ENCODE measurements at regions not wholly inside any gene's neighbourhood (a gene's known extent, or its start where the extent isn't known, plus 50 kb on each side); places are given as distances from the start of the nearest gene placed in this dataset.
A peak's percentile ranks its signal among the peaks of the same experiment; 100 is the strongest.
"Not testable (repeated sequence)": the region's sequence is repeated elsewhere in the genome, so short reads cannot be mapped to it uniquely, and the experiment has no call there.

DNA sequence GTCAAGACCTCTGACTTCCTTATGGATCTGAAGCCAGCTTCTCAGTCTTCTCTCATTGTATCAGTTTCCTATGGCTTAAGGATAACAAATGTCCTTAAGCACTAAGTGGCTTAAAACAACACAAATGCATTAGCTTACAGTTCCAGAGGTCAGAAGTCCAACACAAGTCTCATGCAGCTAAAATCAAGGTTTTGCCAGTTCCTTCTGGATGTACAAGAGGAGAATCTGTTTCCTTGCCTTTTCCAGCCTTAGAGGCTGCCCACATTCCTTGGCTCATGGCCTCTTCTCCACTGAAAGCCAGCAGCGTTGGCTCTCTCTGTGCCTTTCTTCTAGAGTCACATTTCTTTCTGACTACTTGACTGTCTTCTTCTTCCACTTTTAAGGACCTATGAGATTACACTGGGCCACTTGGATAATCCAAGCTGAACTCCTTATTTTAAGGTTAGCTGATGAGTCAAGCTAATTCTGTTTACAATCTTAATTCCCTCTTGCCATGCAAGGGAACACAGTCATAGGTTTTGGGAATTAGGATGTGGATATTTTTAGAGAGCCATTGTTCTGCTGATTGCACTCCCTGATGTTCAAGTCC is 179.0 kb downstream of the BCAS1 start:
- DNase-seq, result no peak

GRCh38 chr20:53890443-53891305 is 179.7 kb downstream of the BCAS1 start:
- DNase-seq, result no peak

- no peak for DNase-seq
Measured at GRCh38 chr20:53889411-53890148, 180.8 kb downstream of the BCAS1 start.

DNA sequence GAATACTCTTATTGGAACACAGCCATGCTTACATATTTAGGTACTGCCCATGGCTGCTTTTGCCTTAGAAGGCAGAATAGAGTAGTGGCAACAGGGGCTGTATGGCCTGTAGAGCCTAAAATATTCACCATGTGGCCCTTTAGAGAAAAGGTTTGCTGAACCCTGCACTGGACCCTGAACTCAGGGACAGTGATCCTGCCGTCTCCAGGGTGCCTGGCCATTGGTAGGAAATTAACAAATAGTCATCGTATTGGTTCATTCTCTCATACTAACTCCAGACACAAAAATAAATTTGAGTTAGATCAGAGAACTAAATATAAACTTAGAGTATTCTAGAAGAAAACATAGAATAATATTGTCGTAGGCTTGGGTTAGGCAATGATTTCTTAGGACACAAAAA is 181.4 kb downstream of the BCAS1 start:
- no peak for DNase-seq

DNA sequence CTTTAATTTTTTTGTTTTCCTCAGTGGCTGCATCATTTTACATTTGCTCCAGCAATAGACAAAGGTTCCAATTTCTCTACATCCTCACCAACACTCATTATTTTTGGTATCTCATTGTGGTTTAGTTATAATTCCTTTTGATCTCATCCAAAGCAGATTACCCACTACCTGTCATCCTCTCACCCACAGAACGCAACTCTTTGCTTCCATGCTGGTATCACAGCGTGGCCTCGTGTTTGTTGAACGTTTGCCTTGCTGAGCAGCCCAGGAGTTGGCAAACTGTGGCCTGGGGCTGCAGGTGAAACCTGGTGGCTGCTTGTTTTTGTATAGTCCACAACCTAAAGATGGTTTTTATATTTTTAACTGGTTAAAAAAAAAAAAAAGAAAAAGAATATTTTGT is 181.9 kb downstream of the BCAS1 start:
- no peak for DNase-seq

DNA sequence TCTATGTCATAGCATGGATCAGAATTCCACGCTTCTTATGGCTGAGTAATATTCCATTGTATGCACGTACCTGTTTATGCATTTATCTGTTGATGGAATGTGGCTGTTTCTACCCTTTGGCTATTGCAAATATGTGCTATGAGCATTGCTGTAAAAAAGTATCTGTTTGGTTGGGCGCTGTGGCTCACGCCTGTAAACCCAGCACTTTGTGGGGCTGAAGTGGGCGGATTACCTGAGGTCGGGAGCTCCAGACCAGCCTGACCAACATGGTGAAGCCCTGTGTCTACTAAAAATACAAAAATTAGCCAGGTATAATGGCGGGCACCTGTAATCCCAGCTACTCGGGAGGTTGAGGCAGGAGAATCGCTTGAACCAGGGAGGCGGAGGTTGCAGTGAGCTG is 182.4 kb downstream of the BCAS1 start:
- DNase-seq, result no peak

DNA sequence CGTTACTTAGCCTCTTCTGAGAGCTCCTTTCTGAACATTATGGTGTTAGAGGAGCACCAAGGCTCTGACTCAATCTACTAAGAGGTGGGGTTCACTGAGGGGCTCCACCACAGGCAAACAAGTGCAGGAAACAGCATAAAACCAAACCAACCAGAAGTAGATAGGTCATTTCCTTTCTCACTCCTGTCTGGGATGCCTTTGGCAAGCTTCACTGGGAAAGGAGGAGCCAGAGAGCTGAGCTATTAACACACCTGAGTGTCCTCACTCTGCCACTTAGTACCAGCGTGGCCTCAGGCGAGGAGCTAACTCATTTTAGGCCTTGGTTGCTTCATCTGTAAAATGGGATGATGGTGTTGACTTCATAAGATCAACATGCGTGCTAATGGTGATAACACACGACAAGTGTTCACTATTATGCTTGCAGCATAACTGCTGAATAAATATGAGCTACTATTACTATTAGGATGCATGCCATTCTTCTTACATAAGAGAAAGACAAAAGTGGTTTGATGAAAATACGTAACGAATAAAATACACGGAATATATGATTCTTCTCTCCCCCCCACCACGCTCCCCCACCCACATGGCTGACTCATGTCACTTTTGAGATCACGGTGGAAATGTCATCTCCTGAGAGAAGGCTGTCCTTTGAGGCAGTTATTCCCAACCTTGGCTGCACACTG is 185.4 kb downstream of the BCAS1 start:
- no peak for DNase-seq

DNA sequence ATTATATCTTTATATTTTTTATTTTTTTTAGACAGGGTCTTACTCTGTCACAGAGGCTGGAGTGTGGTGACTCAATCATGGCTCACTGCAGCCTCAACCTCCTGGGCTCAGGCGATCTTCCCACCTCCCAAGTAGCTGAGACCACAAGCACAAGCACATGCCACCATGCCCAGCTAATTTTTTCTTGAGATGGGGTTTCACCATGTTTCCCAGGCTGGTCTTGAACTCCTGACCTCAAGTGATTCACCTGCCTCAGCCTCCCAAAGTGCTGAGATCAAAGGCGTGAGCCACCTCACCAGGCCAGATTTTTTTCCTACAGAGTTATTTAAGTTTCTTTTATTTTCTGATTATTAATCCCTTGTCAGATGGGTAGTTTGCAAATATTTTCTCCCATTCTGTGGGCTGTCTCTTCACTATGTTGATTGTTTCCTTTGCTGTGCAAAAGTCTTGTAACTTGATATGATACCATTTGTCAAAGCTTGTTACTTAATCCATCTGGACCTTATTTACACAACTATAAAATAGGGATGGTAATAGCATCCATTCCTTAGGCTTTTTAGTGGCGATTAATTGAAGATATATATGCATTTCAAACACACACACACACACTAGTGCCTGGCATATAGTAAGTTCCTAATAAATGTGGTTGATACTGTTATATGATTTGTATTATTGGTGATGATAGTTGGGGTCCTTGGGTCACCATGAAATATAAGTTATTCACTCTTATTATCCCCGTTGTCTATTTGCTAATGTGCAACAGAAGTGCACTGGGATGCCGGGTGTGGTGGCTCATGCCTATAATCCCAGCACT is 187.1 kb downstream of the BCAS1 start:
- no peak for DNase-seq

DNA sequence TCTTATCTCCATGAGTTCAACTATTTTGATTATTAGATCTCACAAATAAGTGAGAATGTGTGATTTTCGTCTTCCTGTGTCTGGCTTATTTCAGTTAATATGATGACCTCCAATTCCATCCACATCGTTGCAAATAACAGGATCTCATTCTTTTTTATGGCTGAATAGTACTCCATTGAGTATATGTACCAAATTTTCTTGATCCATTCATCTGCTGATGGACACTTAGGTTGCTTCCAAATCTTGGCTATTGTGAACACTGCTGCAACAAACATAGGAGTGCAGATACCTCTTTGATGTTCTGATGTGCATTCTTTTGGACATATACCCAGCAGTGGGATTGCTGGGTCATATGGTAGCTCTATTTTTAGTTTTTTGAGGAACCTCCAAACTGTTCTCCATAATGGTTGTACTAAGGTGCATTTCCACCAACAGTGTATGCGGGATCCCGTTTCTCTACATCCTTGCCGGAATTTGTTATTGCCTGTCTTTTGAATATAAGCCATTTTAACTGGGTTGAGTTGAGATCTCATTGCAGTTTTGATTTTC is 187.9 kb downstream of the BCAS1 start:
- not testable (repeated sequence) for DNase-seq

- DNase-seq, result no peak
Measured at GRCh38 chr20:53881362-53881761, 189.0 kb downstream of the BCAS1 start.

DNA sequence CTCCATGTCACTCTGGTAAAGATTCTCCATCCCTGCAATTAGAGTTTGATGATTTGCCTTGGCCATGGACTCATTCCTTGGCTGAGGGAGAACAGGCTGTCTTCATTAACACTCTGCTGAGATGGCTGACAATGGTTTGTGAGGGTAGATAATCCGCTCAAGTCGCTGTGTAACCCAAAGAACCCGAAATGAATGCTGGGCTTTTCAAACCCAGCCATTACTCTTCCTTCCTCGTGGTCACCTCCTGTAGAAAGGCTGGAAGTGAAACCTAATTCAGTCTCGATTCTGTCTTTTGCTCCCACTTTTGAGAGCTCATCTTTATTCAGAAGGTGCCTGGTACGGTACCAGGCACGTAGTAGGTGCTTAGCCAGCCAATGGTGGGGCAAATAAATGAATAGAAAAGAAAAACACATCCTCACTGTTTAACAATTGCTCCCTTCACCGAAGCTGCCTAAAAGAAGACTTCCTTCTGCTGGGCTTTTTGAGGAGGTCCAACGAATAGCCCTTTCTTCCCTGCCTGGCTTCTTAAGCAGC is 190.2 kb downstream of the BCAS1 start:
- DNase-seq, result no peak

DNA sequence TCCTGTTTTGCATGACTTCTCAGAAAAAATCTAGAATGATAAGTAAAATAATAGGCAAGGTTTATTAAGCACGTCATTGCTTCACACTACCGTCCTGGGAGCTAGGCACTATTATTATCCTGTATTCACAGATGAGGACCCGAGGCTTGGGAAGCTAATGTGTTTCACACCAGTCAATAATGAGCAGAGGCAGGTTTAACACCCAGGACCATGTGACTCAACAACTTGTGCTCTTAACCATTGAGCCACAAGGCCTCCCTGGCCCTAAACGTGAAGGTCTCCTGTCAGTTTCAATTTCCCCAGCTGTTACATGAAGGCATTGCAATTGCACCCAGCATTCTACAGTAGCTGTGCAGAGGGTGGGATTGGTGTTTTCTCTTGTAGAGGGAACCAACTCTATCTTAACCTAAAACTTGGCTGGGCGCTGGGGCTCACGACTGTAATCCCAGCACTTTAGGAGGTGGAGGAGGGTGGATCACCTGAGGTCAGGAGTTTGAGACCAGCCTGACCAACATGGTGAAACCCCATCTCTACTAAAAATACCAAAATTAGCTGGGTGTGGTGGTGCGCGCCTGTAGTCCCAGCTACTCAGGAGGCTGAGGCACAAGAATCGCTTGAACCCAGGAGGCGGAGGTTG is 191.2 kb downstream of the BCAS1 start:
- DNase-seq, result no peak

DNA sequence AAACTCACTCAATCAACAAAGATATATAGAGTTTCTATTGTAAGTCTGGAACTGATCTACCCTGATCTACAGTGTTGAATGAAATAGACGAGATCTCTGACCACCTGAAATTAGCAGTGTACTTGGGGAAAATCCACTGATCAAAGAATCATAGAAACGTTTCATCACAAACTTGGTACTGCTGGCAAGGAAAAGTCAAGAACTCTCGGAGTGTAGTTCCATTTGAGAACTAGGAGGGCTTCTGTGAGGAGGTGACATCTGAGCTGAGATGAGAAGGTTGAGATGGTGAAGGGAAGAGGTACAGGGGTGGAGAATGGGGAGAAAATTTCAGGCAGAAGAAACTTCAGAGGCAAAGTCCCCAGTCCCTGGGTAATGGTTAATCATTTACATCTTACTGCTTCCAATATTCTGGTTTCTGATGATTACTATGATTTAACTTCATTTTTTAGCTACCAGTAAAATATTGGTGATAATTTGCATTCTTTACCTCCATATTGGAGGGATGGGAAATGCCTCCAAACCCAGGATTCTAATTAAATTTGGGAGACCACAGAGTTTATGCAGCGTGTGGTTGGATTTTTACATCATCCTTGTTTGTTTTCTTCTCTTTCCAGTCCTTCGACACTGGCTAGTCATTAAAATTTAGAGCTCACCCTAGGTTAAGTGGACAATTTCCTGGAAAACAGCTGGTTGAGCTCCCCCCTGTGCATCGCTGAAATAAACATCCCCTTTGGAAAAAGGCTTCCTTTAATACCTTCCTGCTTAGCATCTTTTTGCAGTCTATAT is 191.9 kb downstream of the BCAS1 start:
- no peak for DNase-seq

DNA sequence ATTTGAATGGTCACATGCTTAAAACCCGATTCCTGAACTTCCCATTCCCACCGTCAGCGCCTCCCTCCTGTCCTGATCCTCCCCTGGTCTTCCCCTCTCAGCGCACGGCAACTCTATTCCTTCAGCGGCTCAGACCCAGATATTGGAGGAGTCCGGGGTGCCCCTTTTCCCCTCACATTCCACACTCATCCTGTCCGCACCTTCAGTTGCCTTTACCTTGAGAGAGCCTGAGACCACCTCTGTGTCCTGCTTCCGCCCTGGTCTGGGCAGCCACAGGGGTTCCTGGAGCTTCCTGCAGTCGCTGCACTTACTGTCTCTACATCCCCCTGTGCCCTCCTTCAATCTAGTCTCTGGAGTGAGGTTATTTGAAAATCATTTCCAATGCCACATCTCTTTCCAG is 193.4 kb downstream of the BCAS1 start:
- no peak for DNase-seq

- DNase-seq, result no peak
Measured at GRCh38 chr20:53876470-53876869, 193.9 kb downstream of the BCAS1 start.

- no peak for DNase-seq
Measured at GRCh38 chr20:53875452-53875851, 194.9 kb downstream of the BCAS1 start.

- no peak for DNase-seq
Measured at GRCh38 chr20:53874706-53875105, 195.7 kb downstream of the BCAS1 start.

GRCh38 chr20:53874104-53874503 is 196.3 kb downstream of the BCAS1 start:
- DNase-seq, result no peak

GRCh38 chr20:53873230-53873604 is 197.2 kb downstream of the BCAS1 start:
- peak in 1 of 3 experiments; percentile 6 for DNase-seq

DNA sequence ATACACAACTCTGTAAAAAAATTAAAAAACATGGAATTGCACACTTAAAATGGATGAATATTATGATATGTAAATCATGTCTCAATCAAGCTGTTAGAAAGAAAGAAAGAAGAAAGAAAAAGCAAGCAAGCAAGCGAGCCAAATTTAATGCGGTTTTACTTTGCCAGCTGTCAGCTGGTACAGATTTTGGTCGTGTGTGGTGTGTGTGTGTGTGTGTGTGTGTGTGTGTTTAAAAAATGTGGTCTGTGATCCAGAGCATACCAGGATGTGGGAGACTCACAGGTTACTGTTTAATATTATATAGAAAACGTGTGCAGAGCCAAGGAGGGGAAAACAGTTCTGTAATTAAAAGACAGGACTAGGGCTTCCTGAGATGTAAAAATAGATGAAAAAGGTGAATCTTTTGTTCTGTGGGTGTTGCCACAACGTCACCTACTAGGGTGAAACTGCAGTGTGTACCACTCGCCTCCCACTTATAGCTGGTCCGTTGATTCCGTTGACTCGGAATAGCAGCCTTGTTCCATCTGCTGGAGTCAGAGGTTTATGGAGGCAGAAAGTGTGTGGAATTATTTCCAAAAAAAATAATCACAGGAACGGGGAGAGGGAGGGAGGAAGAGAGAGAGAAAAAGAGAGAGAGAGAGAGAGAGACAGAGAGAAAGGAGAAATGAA is 197.7 kb downstream of the BCAS1 start:
- DNase-seq, result peak in 1 of 3 experiments; percentile 44

Measured in NCI-H1417 (cell line).